SKM-1 treated with dmso at 0.1 percent for 144 hours (cell line): ENCODE measurements at regions not wholly inside any gene's neighbourhood (a gene's known extent, or its start where the extent isn't known, plus 50 kb on each side); places are given as distances from the start of the nearest gene placed in this dataset.

Source experiments
- DNase-seq: peaks from one replicate; lab custom pipeline; 2025; ENCODE audit not compliant: unreplicated experiment; lab: John Stamatoyannopoulos, UW

- DNase-seq = peak; percentile 38
Observed at GRCh38 chr3:140816372-140817195, 125.1 kb upstream of the SLC25A36 start.

- no peak for DNase-seq
Observed at GRCh38 chr3:140821493-140821892, 120.1 kb upstream of the SLC25A36 start.

- no peak for DNase-seq
Observed at GRCh38 chr3:140822401-140823047, 119.1 kb upstream of the SLC25A36 start.

GRCh38 chr3:140823106-140823505 lies 118.5 kb upstream of the SLC25A36 start:
- DNase-seq = no peak

GRCh38 chr3:140827894-140828293 lies 113.7 kb upstream of the SLC25A36 start:
- no peak for DNase-seq

GRCh38 chr3:140828585-140828984 lies 113.1 kb upstream of the SLC25A36 start:
- no peak for DNase-seq

GRCh38 chr3:140829796-140830195 lies 111.8 kb upstream of the SLC25A36 start:
- no peak for DNase-seq

GRCh38 chr3:140830391-140830790 lies 111.2 kb upstream of the SLC25A36 start:
- no peak for DNase-seq

GRCh38 chr3:140832883-140833282 lies 108.8 kb upstream of the SLC25A36 start:
- peak; percentile 64 for DNase-seq

- DNase-seq = no peak
Observed at GRCh38 chr3:140834266-140835037, 107.2 kb upstream of the SLC25A36 start.

GRCh38 chr3:140842984-140843649 lies 98.5 kb upstream of the SLC25A36 start:
- peak; percentile 74 for DNase-seq

GRCh38 chr3:140843656-140844055 lies 98.0 kb upstream of the SLC25A36 start:
- DNase-seq = no peak

- no peak for DNase-seq
Observed at GRCh38 chr3:140844072-140844471, 97.6 kb upstream of the SLC25A36 start.

GRCh38 chr3:140845882-140846281 lies 95.8 kb upstream of the SLC25A36 start:
- no peak for DNase-seq

GRCh38 chr3:140848666-140849065 lies 93.0 kb upstream of the SLC25A36 start:
- DNase-seq = no peak

- no peak for DNase-seq
Observed at GRCh38 chr3:140850210-140850955, 91.3 kb upstream of the SLC25A36 start.

- no peak for DNase-seq
Observed at GRCh38 chr3:140854961-140855360, 86.7 kb upstream of the SLC25A36 start.

GRCh38 chr3:140856905-140857304 lies 84.7 kb upstream of the SLC25A36 start:
- no peak for DNase-seq

GRCh38 chr3:140857993-140858392 lies 83.6 kb upstream of the SLC25A36 start:
- no peak for DNase-seq

- DNase-seq = no peak
Observed at GRCh38 chr3:140859592-140860336, 81.9 kb upstream of the SLC25A36 start.
